ENCODE measurements at regions not wholly inside any gene's neighbourhood (a gene's known extent, or its start where the extent isn't known, plus 50 kb on each side); places are given as distances from the start of the nearest gene placed in this dataset.
A peak's percentile ranks its signal among the peaks of the same experiment; 100 is the strongest.

DNA sequence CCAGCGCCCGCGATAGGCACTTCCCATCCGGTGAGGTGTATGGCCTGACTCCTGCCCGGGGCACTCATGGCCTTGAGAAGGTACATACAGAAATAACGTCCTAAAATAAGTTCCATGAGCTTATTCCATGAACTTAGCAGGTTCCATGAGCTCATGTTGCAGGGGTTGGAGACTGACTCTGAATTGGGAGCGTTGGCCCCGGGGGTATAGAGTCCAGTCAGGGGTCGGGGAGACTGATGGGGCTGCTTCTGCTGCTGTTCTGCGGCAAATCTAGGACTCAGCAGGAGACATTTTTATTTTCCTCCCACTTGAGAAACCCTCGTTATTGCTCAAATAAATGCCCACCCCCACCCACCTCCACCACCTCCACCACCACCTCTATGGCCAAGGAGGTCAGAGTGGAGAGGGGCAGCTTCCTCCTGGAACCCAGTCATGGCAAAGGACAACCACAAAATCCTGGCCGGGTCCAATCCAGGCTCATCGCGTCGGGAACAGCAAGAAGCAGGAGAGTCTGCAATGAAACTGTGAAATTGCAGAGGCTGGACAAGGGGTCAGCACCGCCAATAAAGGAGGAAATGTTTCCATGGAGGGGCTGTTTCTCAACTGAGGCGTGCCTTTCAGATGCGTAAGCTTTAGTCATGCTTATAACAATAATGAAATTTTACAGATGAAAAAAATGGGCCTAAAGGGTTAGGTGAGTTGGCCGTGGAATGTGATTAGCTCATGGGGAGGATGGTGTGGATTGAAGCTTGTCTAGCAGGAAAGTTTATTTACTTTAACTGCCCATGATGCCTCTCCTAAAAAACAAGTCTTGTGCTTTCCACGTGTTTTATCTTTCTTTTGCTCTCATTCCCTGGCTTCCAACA is 136.6 kb upstream of the ALKAL2 start:
- no peaks in the 10 kb centered on the region for H3K4me1 ChIP-seq (ENCODE audit: control insufficient read depth in 1 of 2, insufficient read depth in 2 of 2, low read length in 2 of 2)
- no peak for ATAC-seq (ENCODE audit: low FRiP score)
- DNase-seq: no peak
- H3K9me3 ChIP-seq (ENCODE audit: control insufficient read depth, low read length): no peaks in the 10 kb centered on the region
- no peaks in the 10 kb centered on the region for H3K27me3 ChIP-seq (ENCODE audit: control insufficient read depth in 1 of 2, insufficient read depth in 2 of 2, low read length in 1 of 2)
- H3K27ac ChIP-seq (ENCODE audit: low read depth in 1 of 2, low read length in 2 of 2): no peak overlapping the region
- H3K36me3 ChIP-seq (ENCODE audit: control insufficient read depth in 1 of 2, insufficient read depth in 2 of 2, low read length in 1 of 2): no peaks in the 10 kb centered on the region
- intact Hi-C loops (cut with DNase I): no loop called here
- WGBS, 2 donors: 91 to 94% methylated on average over 20 of the region's 20 CpGs
- H3K4me3 ChIP-seq (ENCODE audit: low read length in 2 of 2): no peak overlapping the region

DNA sequence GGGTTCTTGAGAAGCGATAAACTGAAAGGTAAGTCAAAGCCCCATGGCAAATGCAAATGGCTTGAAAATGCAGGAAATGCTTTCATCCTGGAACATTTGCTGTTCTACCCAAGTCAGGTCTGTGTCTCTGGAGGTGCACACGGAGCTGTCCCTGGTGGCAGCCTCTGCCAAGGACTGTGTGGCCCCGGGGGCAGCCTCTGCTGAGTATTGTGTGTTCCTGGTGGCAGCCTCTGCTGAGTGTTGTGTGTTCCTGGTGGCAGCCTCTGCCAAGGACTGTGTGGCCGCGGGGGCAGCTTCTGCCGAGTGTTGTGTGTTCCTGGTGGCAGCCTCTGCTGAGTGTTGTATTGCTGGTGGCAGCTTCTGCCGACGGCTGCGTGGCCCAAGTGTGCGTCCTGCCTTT is 135.6 kb upstream of the ALKAL2 start:
- ATAC-seq (ENCODE audit: low FRiP score): peak; percentile 48
- Histone ChIP-seq H3K4me3 (ENCODE audit: low read length in 2 of 2) (no peak overlapping the region), H3K36me3 (ENCODE audit: control insufficient read depth in 1 of 2, insufficient read depth in 2 of 2, low read length in 1 of 2) (no peaks in the 10 kb centered on the region), H3K27me3 (ENCODE audit: control insufficient read depth in 1 of 2, insufficient read depth in 2 of 2, low read length in 1 of 2) (no peaks in the 10 kb centered on the region), H3K9me3 (ENCODE audit: control insufficient read depth, low read length) (no peaks in the 10 kb centered on the region), H3K27ac (ENCODE audit: low read depth in 1 of 2, low read length in 2 of 2) (no peak overlapping the region), H3K4me1 (ENCODE audit: control insufficient read depth in 1 of 2, insufficient read depth in 2 of 2, low read length in 2 of 2) (no peaks in the 10 kb centered on the region)
- intact Hi-C loops (cut with DNase I): no loop called here
- WGBS, 2 donors: 69 to 71% methylated on average over 10 of the region's 10 CpGs
- no peak for DNase-seq

DNA sequence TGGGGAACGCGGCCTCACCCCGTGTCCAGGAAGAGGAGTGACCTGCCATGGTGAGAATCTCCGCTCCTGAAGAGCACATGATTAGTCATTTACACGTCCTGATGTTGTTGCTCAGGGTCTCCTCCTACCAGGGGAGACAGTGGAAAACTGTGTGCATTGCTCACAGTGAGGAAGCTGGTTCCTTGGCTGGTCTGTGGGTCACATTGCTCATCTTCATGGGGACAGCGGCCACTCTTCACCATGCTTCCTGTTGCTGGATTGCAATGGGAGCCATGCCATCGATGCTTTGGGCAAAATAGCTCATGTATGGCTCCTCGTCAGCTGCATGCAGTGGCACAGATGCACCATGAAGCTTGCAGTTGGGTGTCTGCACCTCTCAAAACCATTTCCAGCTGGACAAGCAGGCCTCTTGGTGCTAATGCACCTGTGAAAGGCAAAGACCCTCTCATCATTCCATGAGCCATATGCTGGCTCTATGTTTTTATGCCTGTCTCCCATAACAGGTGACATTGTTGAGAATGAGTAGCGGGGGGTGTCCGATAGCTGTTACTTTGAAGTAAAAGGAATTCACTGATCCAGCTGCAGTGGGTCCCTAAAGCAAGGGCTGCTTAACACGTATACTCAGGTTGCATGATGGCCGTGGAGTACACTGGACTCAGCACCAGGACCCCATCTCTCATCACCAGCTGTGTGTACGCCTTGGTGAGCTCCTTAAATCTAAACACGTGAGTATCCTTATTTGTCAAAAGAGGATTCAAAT is 135.0 kb upstream of the ALKAL2 start:
- no peak for ATAC-seq (ENCODE audit: low FRiP score)
- WGBS, 2 donors: 92 to 94% methylated on average over 14 of the region's 14 CpGs

DNA sequence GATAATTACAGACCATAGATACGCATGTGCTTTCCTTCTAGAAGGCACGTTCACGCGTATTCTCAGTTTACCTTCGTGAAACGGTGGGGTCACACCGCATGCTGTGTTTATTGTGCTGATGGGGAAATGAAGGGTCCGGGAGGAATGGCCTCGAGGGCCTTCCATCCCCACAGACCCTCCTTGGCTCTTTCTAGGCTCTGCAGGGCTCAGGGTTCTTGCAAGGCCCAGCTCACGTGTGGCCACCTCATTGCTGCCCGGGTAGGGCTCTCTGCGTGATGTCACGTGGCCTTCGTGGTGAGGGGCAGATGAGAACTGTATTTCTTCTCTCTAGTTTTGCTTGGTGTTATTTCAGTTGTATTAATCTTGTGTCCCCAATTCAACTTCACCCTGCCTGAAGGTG is 133.5 kb upstream of the ALKAL2 start:
- no peaks in the 10 kb centered on the region for H3K4me1 ChIP-seq (ENCODE audit: control insufficient read depth in 1 of 2, insufficient read depth in 2 of 2, low read length in 2 of 2)
- DNase-seq: no peak
- WGBS, 2 donors: 97 to 98% methylated on average over 14 of the region's 14 CpGs

More for the DNA sequence above, 135.0 kb upstream of the ALKAL2 start:
- H3K4me1 ChIP-seq (ENCODE audit: control insufficient read depth in 1 of 2, insufficient read depth in 2 of 2, low read length in 2 of 2): no peaks in the 10 kb centered on the region
- no peak overlapping the region for H3K27ac ChIP-seq (ENCODE audit: low read depth in 1 of 2, low read length in 2 of 2)
- no peaks in the 10 kb centered on the region for H3K36me3 ChIP-seq (ENCODE audit: control insufficient read depth in 1 of 2, insufficient read depth in 2 of 2, low read length in 1 of 2)
- DNase-seq: no peak
- no peak overlapping the region for H3K4me3 ChIP-seq (ENCODE audit: low read length in 2 of 2)
- intact Hi-C loops (cut with DNase I): no loop called here
- H3K27me3 ChIP-seq (ENCODE audit: control insufficient read depth in 1 of 2, insufficient read depth in 2 of 2, low read length in 1 of 2): no peaks in the 10 kb centered on the region
- no peaks in the 10 kb centered on the region for H3K9me3 ChIP-seq (ENCODE audit: control insufficient read depth, low read length)

DNA sequence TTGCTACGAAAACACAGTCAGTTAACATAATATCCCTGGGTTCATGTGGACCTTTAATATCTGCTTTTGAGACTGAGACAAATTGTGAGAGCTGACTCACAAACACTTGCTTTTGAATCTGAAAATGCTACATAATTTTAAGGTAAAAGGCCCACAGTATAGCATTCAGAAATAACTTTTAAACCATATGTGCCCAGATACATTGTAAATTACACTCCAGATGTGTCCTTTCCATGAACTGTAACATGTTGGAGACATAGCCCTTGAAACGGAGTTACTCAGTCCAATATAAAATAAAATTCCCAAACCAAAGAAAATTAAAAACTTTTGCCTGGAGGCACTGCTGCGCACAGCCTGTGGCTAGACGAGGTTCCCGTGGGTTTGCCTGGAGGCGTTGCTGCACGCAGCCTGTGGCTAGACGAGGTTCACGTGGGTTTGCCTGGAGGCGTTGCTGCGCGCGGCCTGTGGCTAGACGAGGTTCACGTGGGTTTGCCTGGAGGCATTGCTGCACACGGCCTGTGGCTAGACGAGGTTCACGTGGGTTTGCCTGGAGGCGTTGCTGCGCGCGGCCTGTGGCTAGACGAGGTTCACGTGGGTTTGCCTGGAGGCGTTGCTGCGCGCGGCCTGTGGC is 131.9 kb upstream of the ALKAL2 start:
- Histone ChIP-seq H3K27ac (ENCODE audit: low read depth in 1 of 2, low read length in 2 of 2) (no peak overlapping the region), H3K27me3 (ENCODE audit: control insufficient read depth in 1 of 2, insufficient read depth in 2 of 2, low read length in 1 of 2) (no peaks in the 10 kb centered on the region), H3K36me3 (ENCODE audit: control insufficient read depth in 1 of 2, insufficient read depth in 2 of 2, low read length in 1 of 2) (no peaks in the 10 kb centered on the region), H3K4me1 (ENCODE audit: control insufficient read depth in 1 of 2, insufficient read depth in 2 of 2, low read length in 2 of 2) (no peaks in the 10 kb centered on the region), H3K4me3 (ENCODE audit: low read length in 2 of 2) (no peak overlapping the region), H3K9me3 (ENCODE audit: control insufficient read depth, low read length) (no peaks in the 10 kb centered on the region)
- no peak for ATAC-seq (ENCODE audit: low FRiP score)
- DNase-seq: no peak
- WGBS, 2 donors: 95 to 96% methylated on average over 22 to 24 of the region's 28 CpGs
- intact Hi-C loops (cut with DNase I): no loop called here

More for the DNA sequence above, 133.5 kb upstream of the ALKAL2 start:
- no peaks in the 10 kb centered on the region for H3K9me3 ChIP-seq (ENCODE audit: control insufficient read depth, low read length)
- no peak overlapping the region for H3K4me3 ChIP-seq (ENCODE audit: low read length in 2 of 2)
- no peak for ATAC-seq (ENCODE audit: low FRiP score)
- H3K36me3 ChIP-seq (ENCODE audit: control insufficient read depth in 1 of 2, insufficient read depth in 2 of 2, low read length in 1 of 2): no peaks in the 10 kb centered on the region
- no peaks in the 10 kb centered on the region for H3K27me3 ChIP-seq (ENCODE audit: control insufficient read depth in 1 of 2, insufficient read depth in 2 of 2, low read length in 1 of 2)
- H3K27ac ChIP-seq (ENCODE audit: low read depth in 1 of 2, low read length in 2 of 2): no peak overlapping the region
- intact Hi-C loops (cut with DNase I): no loop called here

DNA sequence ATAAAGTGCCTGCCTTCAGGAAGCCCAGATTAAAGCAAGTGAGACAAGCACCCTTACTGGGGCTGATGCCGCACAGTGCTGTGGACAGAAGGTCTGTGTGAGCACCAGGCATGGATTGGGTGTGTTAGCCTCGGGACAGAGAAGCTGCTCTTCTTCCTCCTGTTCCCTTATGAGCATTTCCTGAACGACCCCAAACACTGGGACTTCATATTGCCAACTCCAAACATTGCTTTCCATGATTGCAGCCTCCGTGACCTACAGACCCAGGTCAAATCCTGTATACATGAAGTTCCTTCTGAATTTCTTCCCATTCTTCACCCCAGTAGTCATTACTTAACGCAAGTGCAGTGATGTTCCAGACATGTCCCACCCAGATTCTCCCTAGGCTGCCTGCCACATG is 129.8 kb upstream of the ALKAL2 start:
- DNase-seq (no peak), ATAC-seq (ENCODE audit: low FRiP score) (no peak)
- intact Hi-C loops (cut with DNase I): no loop called here
- Histone ChIP-seq H3K27me3 (ENCODE audit: control insufficient read depth in 1 of 2, insufficient read depth in 2 of 2, low read length in 1 of 2) (no peaks in the 10 kb centered on the region), H3K4me3 (ENCODE audit: low read length in 2 of 2) (no peak overlapping the region), H3K36me3 (ENCODE audit: control insufficient read depth in 1 of 2, insufficient read depth in 2 of 2, low read length in 1 of 2) (no peaks in the 10 kb centered on the region), H3K4me1 (ENCODE audit: control insufficient read depth in 1 of 2, insufficient read depth in 2 of 2, low read length in 2 of 2) (no peaks in the 10 kb centered on the region), H3K9me3 (ENCODE audit: control insufficient read depth, low read length) (no peaks in the 10 kb centered on the region), H3K27ac (ENCODE audit: low read depth in 1 of 2, low read length in 2 of 2) (no peak overlapping the region)
- WGBS, 2 donors: 83 to 86% methylated on average over 5 of the region's 5 CpGs

DNA sequence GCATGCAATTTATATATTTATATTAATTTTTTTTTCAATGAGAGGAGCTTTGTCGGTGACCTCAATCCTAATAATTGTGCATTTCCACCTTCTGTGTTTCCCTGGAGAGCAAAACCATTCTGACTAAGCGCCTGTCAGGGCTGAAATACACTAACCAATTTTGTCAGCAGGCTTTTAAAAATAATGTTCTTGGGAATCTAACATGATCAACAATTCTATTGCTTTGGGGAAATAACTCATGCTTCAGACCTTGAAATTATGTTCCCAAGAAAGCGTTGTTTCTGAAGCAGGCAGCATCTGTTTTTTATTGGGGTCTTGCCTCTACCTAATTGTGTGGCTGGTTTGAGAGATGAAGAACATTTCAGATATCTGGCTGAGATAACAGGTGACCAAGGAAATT is 129.1 kb upstream of the ALKAL2 start:
- H3K4me3 ChIP-seq (ENCODE audit: low read length in 2 of 2): no peak overlapping the region
- H3K27me3 ChIP-seq (ENCODE audit: control insufficient read depth in 1 of 2, insufficient read depth in 2 of 2, low read length in 1 of 2): no peaks in the 10 kb centered on the region
- 84 to 91% methylated on average over 3 of the region's 3 CpGs for WGBS, 2 donors
- intact Hi-C loops (cut with DNase I): no loop called here
- no peak overlapping the region for H3K27ac ChIP-seq (ENCODE audit: low read depth in 1 of 2, low read length in 2 of 2)
- DNase-seq (no peak), ATAC-seq (ENCODE audit: low FRiP score) (no peak)
- no peaks in the 10 kb centered on the region for H3K9me3 ChIP-seq (ENCODE audit: control insufficient read depth, low read length)
- no peaks in the 10 kb centered on the region for H3K4me1 ChIP-seq (ENCODE audit: control insufficient read depth in 1 of 2, insufficient read depth in 2 of 2, low read length in 2 of 2)
- no peaks in the 10 kb centered on the region for H3K36me3 ChIP-seq (ENCODE audit: control insufficient read depth in 1 of 2, insufficient read depth in 2 of 2, low read length in 1 of 2)

DNA sequence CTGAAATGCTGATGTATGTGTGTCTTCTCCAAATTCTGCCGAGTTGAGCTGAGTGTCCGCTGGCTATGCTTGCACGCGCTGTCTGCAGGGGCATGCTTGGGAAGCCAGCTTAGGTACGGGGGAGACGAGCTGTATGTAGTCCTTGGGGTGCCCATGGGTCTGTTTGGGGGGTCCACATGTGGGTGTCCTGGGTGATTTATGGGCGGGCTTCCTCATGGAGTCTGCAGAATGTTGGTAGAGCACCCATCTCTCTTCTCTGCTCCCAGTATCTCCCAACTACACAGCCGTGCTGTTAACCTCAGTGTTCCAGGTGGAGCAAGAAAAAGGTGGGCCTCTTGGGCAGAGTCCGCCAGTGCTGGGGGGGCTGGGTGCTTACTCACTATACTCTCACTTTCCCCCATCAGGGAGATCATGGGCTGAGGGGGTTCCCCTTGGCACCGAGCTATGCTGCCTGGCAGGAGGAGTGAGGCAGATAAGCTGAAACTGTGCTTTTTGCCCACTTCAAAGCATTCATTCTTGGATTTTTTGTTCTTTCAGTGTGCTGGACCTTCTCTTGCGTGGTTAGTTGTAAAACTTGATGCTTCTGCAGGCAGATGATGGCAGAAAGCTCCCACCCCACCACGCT is 128.2 kb upstream of the ALKAL2 start:
- WGBS, 2 donors: 82 to 88% methylated on average over 12 of the region's 12 CpGs
- Histone ChIP-seq H3K36me3 (ENCODE audit: control insufficient read depth in 1 of 2, insufficient read depth in 2 of 2, low read length in 1 of 2) (no peaks in the 10 kb centered on the region), H3K4me3 (ENCODE audit: low read length in 2 of 2) (no peak overlapping the region), H3K9me3 (ENCODE audit: control insufficient read depth, low read length) (no peaks in the 10 kb centered on the region), H3K27ac (ENCODE audit: low read depth in 1 of 2, low read length in 2 of 2) (no peak overlapping the region), H3K4me1 (ENCODE audit: control insufficient read depth in 1 of 2, insufficient read depth in 2 of 2, low read length in 2 of 2) (no peaks in the 10 kb centered on the region), H3K27me3 (ENCODE audit: control insufficient read depth in 1 of 2, insufficient read depth in 2 of 2, low read length in 1 of 2) (no peaks in the 10 kb centered on the region)
- intact Hi-C loops (cut with DNase I): no loop called here
- no peak for DNase-seq
- ATAC-seq (ENCODE audit: low FRiP score): no peak
